Activated CD8-positive, alpha-beta memory T cell treated with anti-CD3 and anti-CD28 coated beads for 1 hour (primary cell): ENCODE measurements at regions not wholly inside any gene's neighbourhood (a gene's known extent, or its start where the extent isn't known, plus 50 kb on each side); places are given as distances from the start of the nearest gene placed in this dataset.
"Not testable (repeated sequence)": the region's sequence is repeated elsewhere in the genome, so short reads cannot be mapped to it uniquely, and the experiment has no call there.

Experiments used
- DNase-seq, 2 donors: peaks; one replicate each; pipeline ENCODE4 v3.0.0-alpha.2; 2020; ENCODE audit warnings: low read depth in 1 of 2; ENCODE audit errors: extremely low read depth in 1 of 2

- no peak for DNase-seq
Observed at GRCh38 chr14:51573607-51574006, 78.1 kb upstream of the FRMD6 start.

GRCh38 chr14:51574009-51574408 lies 77.7 kb upstream of the FRMD6 start:
- no peak for DNase-seq

GRCh38 chr14:51575349-51576116 lies 76.2 kb upstream of the FRMD6 start:
- no peak for DNase-seq

GRCh38 chr14:51576117-51576430 lies 75.6 kb upstream of the FRMD6 start:
- DNase-seq = no peak

DNA sequence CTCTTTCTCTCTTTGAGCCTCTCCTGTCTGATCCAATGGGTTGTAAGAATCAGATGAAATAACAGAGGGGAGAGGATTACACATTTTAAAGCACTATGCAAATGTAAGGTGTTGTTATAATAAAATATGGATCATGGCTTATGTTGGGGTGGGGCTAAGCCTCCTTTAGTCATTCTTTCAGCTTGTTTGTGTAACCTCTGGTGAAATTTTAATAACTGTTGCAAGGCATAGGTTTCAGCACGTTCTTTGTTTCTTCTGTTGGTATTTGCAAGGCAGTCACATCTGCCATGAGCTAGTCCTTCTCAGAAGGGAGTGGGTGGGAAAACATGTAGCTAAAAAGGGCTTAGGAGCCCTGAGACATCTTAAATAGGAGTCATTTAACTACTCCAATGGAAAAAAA lies 74.8 kb upstream of the FRMD6 start:
- no peak for DNase-seq

GRCh38 chr14:51578853-51579252 lies 72.9 kb upstream of the FRMD6 start:
- DNase-seq = no peak

- no peak for DNase-seq
Observed at GRCh38 chr14:51581017-51581881, 70.5 kb upstream of the FRMD6 start.

- no peak for DNase-seq
Observed at GRCh38 chr14:51582437-51582836, 69.3 kb upstream of the FRMD6 start.

DNA sequence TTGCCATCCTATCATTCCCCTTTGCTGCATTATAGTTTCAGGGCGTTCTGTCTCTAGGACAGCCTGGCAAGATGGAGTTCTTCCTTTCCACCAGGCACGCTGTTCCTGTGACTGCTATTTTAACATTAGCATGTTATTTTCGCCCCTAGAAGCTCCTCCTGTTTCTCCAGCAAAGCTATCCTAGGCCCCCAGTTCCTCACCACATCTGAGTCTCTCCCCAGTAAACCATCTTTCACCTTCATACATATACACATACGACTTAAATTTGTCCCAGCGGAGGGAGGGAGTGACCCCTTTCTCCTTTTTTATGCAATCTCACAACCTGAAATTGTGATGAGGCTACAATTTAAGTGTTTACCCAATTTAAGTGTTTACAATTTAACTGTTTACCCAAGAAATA lies 66.7 kb upstream of the FRMD6 start:
- no peak for DNase-seq

DNA sequence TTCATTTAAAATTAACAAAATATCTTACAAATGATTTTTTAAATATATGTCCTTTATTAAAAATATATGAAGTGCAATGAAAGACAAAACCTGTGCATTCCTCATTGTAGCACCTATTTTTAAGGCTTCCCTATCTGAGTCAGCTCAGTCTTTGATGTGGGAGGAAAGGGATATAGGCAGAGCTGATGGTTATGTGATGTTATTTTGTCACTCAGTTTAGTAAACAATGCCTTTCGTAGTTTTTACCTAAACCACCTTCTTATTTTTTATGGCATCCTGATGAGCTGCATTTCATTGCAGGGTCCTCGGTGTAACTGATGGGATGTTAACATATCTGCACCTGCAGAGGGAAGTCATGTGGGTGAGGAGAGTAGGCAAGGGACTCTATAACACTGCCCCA lies 58.9 kb upstream of the FRMD6 start:
- no peak for DNase-seq

DNA sequence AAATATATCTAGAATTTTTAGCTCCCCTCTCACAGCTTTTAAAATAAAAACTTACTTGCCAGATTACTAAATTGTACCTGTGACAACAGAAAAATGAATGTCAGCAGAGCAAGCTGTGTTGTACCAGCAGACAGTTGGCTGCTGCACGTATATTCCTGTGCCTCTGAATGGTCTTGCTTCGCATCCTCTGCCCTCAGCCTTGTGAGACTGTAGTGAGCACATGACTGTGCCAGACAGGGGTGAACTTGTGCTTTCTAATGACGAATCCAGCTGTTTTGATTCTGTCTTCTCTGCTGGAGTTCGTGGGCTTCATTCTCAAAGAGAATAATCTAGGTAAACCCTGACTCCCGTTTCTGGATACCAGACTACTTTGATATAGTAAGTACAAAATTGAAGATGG lies 58.3 kb upstream of the FRMD6 start:
- no peak for DNase-seq

GRCh38 chr14:51595881-51596455 lies 55.7 kb upstream of the FRMD6 start:
- no peak for DNase-seq

DNA sequence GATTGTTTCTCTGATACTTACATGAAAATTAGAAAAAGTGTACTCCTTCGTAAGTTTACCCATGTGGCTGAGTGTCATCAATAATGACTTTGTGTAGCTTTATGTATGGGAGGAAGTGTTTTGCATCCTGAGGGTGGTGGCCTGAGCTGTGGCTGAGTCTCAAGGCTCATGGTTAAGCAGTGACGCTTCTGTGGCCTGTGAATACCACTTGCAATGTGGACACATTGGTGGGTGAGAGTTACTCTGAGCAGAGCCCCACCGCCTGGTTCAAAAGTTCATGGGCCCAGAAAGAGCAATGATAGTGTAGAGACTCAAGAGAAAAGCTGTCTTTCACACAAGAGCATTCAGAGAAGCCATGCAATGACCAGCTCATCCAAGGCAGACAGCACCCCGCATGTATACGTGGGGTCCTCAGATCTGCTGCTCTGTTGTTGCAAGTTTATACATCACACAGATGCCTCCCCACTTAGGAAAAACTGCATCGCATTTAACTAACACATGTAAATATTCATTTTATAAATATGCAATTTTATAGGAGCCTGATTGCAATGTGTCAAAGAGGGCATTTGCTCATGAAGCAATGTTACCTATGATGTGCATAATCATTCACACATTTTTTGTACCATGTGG lies 55.1 kb upstream of the FRMD6 start:
- peak in 1 of 2 donors; percentile 10 for DNase-seq

- DNase-seq = no peak
Observed at GRCh38 chr14:51597261-51598001, 54.3 kb upstream of the FRMD6 start.

DNA sequence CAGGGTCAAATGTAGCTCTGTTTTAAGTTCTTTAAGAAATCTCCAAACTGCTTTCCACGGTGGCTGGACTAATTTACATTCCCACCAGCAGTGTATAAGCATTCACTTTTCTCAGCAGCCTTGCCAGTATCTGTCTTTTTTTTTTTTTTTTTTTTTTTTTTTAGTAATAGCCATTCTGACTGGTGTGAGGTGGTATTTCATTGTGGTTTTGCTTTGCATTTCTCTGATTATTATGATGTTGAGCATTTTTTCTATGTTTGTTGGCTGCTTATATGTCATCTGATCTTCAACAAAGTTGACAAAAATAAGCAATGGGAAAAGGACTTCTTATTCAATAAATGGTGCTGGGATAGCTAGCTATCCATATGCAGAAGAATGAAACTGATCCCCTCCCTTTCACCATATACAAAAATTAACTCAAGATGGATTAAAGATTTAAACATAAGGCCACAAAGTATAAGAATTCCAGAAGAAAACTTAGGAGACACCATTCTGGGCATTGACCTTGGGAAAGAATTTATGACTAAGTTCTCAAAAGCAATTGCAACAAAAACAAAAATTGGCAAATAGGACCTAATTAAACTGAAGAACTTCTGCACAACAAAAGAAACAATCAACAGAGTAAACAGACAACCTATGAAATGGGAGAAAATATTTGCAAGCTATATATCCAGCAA lies 52.6 kb upstream of the FRMD6 start:
- not testable (repeated sequence) for DNase-seq

- no peak for DNase-seq
Observed at GRCh38 chr14:51600658-51601057, 51.1 kb upstream of the FRMD6 start.
